IPS-20b (cell line): ENCODE measurements at regions not wholly inside any gene's neighbourhood (a gene's known extent, or its start where the extent isn't known, plus 50 kb on each side); places are given as distances from the start of the nearest gene placed in this dataset.

Source experiments
- H3K27ac ChIP-seq: one replicate; pipeline ENCODE4 v1.5.1; 2013; ENCODE audit warnings: low read length
- H3K27me3 ChIP-seq: 2 replicates; pipeline ENCODE4 v1.6.1; 2013; ENCODE audit warnings: mild to moderate bottlenecking, low read length, inconsistent platforms; ENCODE audit not compliant: insufficient read depth
- H3K36me3 ChIP-seq: 2 replicates; pipeline ENCODE4 v1.6.1; 2013; ENCODE audit warnings: low read depth, mild to moderate bottlenecking, inconsistent platforms, low read length, moderate library complexity; ENCODE audit not compliant: insufficient read depth
- H3K4me1 ChIP-seq: 2 replicates; pipeline ENCODE4 v1.6.1; 2013; ENCODE audit warnings: mild to moderate bottlenecking, control low read depth, inconsistent platforms, low read length, moderate library complexity; ENCODE audit not compliant: insufficient read depth
- H3K4me3 ChIP-seq: 2 replicates; pipeline ENCODE4 v1.5.1; 2013; ENCODE audit warnings: mild to moderate bottlenecking, low read length, inconsistent platforms
- H3K9ac ChIP-seq: 2 replicates; pipeline ENCODE4 v1.6.1; 2013; ENCODE audit warnings: low read depth, mild to moderate bottlenecking, inconsistent platforms, low read length, moderate library complexity
- H3K9me3 ChIP-seq: 2 replicates; pipeline ENCODE4 v1.6.1; 2013; ENCODE audit warnings: mild to moderate bottlenecking, low read depth, low read length, inconsistent platforms; ENCODE audit not compliant: insufficient read depth

DNA sequence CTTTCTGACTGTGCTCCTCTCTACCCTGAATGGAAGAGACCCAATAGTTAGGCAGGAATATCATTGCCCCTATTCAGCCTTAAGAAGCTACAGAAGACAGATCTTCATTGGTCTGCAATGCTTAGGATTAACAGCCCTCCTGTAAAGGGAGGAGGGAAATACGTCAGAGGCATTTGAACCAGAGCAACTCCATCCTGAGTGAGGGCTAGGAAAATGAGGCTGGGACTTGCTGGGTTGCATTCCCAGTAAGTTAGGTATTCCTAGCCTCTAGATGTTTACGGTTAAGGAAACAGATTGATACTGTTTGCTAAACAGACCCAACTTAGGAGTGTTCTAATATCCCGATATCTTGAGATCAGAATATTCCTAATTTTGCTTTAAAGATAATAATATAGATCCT is 63.5 kb downstream of the PCDH18 start:
- no peak overlapping the region for H3K27ac ChIP-seq
- H3K4me1 ChIP-seq: no peaks in the 10 kb centered on the region
- no peaks in the 10 kb centered on the region for H3K27me3 ChIP-seq
- no peaks in the 10 kb centered on the region for H3K36me3 ChIP-seq
- H3K9ac ChIP-seq: no peak overlapping the region
- H3K4me3 ChIP-seq: no peak overlapping the region
- H3K9me3 ChIP-seq: peaks cover 31% of the 10 kb centered on the region

DNA sequence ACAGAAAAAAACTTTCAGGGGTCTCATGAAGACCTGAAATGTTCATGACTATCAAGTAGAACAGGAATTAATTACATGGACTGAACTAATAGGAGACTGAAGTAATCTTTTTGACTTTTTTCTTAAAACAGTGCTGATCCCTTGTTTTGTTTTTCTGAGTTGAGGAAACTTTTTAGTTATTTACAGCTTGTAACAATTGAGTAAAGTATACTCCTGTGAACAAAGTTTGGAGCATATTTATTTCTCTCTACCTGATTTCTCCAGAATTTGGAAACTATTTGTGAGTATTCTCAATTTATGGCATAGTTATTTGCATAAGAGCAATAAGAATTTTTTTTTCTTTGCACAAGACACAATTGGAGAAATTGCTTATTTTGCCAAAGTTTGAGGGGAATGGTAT is 64.8 kb downstream of the PCDH18 start:
- no peak overlapping the region for H3K4me3 ChIP-seq

DNA sequence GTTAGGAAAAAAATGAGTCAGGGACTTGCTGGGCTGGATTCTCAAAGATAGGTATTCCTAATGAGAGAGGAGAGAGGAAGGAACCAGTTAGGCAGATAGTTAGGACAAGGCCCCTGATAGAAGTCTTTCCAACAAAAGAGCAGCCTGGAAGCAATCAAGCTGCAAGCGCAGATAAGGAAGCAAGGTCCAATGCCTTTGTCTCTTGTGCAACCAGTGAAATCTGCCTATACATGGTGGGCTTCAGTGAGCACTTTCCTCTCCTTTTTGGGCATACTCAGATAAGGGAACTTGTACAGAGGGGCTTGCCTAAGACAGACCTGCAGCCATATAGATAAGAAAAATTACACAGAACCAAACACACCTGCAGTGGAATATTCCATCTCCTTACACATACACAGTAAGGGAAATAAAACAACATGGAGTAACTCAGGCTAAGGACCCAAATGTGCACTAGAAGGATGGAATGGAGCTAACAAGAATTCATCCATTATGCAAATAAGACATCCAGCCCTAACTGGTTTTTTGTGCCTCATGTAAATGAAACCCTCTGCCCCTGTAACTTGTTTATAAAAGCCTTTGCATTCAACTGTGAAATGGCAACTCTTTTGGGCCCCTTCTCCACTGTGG is 68.8 kb downstream of the PCDH18 start:
- Histone ChIP-seq H3K27me3 (no peaks in the 10 kb centered on the region), H3K27ac (no peak overlapping the region), H3K4me3 (no peak overlapping the region), H3K9me3 (peaks cover 39% of the 10 kb centered on the region), H3K9ac (no peak overlapping the region), H3K36me3 (no peaks in the 10 kb centered on the region), H3K4me1 (no peaks in the 10 kb centered on the region)

More for the DNA sequence above, 64.8 kb downstream of the PCDH18 start:
- no peaks in the 10 kb centered on the region for H3K4me1 ChIP-seq
- no peak overlapping the region for H3K9ac ChIP-seq
- peaks cover 39% of the 10 kb centered on the region for H3K9me3 ChIP-seq
- H3K27me3 ChIP-seq: no peaks in the 10 kb centered on the region
- no peaks in the 10 kb centered on the region for H3K36me3 ChIP-seq
- H3K27ac ChIP-seq: no peak overlapping the region

DNA sequence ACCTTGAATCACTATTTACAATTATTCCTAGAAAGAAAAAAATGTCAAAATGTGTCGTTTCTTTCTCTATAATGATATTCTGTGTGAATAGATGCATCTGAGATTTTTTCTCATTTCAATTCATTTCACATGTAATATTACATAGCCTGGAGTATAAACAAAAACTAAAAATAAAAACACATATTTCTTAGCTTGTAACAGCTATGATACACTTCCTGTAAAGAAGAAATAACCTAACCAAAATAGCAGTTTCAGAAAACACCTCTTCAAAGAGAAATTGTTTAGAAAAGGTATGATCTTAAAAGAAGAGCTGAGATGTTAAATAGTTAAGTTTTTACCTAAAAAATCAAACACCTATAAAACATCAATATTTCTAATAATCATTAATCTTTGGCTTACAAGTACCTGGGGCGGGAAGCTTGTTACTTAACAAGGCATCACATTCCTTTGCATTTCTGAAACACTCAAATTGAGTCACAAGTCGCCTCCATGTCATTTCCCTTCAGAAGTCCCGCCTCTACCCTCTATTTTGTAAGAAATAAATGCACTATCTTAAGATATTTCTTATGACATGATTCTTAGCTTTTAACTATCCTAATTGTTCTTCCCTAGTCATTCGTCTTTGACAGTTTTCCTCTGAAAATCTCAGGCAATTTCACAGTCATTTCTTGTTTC is 76.5 kb downstream of the PCDH18 start:
- no peaks in the 10 kb centered on the region for H3K9me3 ChIP-seq
- H3K4me1 ChIP-seq: peaks cover 11% of the 10 kb centered on the region

DNA sequence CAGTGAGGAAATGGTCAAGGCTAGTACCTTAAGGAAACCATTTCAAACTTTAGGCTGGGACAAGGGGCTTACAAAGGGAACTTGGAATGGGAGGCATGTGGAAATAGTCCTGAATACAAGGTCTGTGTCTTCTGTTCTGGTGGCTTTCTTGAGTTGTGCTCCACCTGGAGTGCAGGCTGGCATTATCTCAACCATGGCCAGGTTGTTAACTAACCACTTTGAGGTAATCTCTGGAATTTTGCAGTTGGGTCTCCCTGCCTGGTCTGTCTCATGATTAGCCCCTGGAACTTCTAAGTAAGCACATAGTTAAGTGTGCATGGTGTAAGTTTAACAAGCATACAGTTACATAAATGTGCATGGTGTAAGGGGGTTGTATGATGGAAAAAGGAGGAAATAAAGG is 77.5 kb downstream of the PCDH18 start:
- H3K4me3 ChIP-seq: no peak overlapping the region
- no peak overlapping the region for H3K27ac ChIP-seq
- H3K9ac ChIP-seq: no peak overlapping the region
- peaks cover 17% of the 10 kb centered on the region for H3K4me1 ChIP-seq
- H3K27me3 ChIP-seq: no peaks in the 10 kb centered on the region
- no peaks in the 10 kb centered on the region for H3K9me3 ChIP-seq
- no peaks in the 10 kb centered on the region for H3K36me3 ChIP-seq

More for the DNA sequence above, 76.5 kb downstream of the PCDH18 start:
- Histone ChIP-seq H3K27ac (no peak overlapping the region), H3K27me3 (no peaks in the 10 kb centered on the region), H3K36me3 (no peaks in the 10 kb centered on the region), H3K9ac (no peak overlapping the region), H3K4me3 (no peak overlapping the region)

DNA sequence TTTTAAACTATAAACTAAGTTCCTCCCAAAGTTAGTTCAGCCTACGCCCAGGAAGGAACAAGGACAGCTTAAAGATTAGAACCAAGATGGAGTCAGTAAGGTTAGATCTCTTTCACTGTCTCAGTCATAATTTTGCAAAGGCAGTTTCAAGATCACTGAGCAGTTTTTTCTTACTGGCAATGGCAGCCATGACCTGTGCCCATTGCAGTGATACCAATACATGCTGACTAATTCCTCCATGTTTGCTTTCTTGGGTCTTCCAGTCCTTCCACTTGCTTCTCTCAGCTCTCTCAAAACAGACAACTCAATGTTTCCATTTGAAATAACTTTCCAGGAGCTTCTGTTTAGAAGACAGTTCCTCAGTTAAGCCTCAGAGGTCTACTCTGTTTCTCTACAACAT is 79.5 kb downstream of the PCDH18 start:
- Histone ChIP-seq H3K27ac (no peak overlapping the region), H3K4me1 (peaks cover 17% of the 10 kb centered on the region), H3K9me3 (no peaks in the 10 kb centered on the region), H3K27me3 (no peaks in the 10 kb centered on the region), H3K4me3 (no peak overlapping the region), H3K36me3 (no peaks in the 10 kb centered on the region), H3K9ac (no peak overlapping the region)

DNA sequence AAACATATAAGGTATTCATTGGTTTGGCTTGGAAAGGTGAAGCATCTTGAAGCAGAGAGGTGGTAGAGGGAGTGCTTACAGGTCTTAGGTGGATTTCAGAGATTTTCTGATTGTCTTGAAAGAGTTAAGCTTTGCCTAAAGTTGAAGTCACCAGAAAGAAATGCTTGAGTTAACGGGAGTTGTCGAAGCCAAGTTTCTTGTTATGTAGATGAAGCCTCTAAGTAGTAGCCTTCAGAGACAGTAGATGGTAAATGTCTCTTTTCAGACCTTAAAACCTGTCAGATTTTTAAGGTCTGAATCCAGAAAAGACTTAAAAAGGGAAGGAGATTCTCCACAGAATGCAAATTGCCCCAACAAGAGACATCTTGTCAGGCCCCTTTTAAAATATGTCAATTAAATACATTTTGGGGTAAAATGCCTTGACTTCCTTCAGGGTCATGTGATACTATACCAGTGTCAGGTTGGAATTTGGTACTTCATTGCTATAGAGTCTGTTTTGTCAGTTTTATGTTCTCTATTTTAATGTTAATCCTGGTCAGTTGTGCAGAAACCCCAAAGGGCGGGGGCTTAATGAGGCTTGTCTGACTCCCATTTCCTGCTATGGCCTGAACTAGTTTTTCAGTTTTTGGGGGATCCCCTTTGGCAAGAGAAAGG is 81.0 kb downstream of the PCDH18 start:
- Histone ChIP-seq H3K27me3 (no peaks in the 10 kb centered on the region), H3K27ac (no peak overlapping the region), H3K4me1 (peaks cover 17% of the 10 kb centered on the region), H3K36me3 (no peaks in the 10 kb centered on the region), H3K9me3 (no peaks in the 10 kb centered on the region), H3K4me3 (no peak overlapping the region), H3K9ac (no peak overlapping the region)

DNA sequence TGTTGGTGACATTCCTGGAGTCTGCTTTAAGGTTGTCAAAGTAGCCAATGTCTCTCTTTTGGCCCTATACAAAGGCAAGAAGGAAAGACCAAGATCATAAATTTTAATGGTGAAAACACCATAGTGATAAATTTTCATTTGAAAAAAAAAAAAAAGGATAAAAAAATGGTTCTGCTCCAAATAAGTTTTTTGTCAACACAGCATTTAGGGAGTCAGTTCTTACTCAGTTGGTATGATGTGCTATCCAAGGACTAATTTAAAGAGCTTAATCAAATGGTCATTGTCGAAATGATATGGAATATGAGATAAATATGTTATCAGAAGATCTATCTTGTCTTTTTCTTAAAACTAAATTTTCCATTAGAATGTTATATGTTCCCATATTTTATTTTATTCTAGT is 83.9 kb downstream of the PCDH18 start:
- Histone ChIP-seq H3K4me3 (no peak overlapping the region), H3K9ac (no peak overlapping the region), H3K36me3 (no peaks in the 10 kb centered on the region), H3K4me1 (peaks cover 17% of the 10 kb centered on the region; the same call in 1 of the 2 replicates), H3K27ac (no peak overlapping the region), H3K9me3 (no peaks in the 10 kb centered on the region), H3K27me3 (no peaks in the 10 kb centered on the region)

DNA sequence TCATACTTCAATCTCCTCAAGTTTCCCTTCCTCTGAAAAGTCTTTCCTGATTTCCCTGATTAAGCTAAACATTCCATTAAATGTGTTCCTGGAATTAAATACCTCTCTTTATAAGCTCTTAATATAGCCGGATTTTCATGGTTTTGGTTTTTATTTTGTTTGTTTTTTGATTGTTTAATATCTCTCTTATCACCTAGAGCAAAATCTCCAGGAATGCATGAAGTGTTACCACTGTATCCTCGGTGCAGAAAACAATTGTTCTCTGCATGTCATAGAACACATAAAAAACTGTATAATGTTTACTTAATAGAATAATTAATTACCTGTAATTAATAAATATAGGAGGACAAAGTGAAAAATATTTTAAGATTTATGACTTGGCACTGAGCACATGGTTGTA is 86.2 kb downstream of the PCDH18 start:
- Histone ChIP-seq H3K27ac (no peak overlapping the region), H3K9me3 (no peaks in the 10 kb centered on the region), H3K4me1 (peaks cover 8% of the 10 kb centered on the region; the same call in 1 of the 2 replicates), H3K36me3 (no peaks in the 10 kb centered on the region), H3K9ac (no peak overlapping the region), H3K4me3 (no peak overlapping the region), H3K27me3 (no peaks in the 10 kb centered on the region)

DNA sequence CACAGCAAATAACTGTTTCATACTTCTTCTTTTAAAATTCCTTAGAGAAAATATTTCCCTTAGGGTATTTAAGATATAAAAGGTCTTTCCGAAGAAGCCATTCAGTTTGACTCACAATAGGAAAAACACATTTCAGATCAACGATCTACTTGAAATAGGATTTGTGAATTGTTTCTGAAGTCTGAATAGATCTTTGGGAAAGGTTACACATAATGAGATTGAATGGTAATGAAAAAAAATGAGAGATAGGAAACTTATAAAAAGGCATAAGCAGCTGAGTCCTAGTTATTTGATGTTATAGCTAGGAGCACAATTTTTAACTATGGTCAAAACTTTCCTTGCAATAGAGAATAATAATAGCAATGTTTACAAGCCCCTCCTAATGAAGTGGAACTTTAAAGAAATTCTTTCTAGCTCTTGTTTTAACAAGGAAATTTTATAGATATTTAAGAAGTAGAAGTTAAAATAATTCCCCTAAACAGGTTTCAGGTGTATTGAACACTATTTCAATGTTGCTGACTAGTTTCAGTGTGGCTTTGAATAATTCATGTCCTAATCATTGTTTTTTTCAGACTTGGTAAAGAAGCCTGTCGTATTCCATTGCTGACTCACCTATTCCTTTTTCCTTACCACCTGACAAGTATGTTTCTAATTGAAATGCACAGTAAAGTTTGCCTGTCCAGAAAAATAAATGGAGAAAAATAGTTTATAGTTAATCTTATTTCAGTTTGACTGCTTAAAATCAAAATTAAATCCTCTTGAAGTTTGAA is 89.1 kb downstream of the PCDH18 start:
- Histone ChIP-seq H3K9ac (no peak overlapping the region), H3K9me3 (no peaks in the 10 kb centered on the region), H3K27ac (no peak overlapping the region), H3K4me1 (no peaks in the 10 kb centered on the region; the same call in 1 of the 2 replicates), H3K4me3 (no peak overlapping the region), H3K27me3 (no peaks in the 10 kb centered on the region), H3K36me3 (no peaks in the 10 kb centered on the region)

DNA sequence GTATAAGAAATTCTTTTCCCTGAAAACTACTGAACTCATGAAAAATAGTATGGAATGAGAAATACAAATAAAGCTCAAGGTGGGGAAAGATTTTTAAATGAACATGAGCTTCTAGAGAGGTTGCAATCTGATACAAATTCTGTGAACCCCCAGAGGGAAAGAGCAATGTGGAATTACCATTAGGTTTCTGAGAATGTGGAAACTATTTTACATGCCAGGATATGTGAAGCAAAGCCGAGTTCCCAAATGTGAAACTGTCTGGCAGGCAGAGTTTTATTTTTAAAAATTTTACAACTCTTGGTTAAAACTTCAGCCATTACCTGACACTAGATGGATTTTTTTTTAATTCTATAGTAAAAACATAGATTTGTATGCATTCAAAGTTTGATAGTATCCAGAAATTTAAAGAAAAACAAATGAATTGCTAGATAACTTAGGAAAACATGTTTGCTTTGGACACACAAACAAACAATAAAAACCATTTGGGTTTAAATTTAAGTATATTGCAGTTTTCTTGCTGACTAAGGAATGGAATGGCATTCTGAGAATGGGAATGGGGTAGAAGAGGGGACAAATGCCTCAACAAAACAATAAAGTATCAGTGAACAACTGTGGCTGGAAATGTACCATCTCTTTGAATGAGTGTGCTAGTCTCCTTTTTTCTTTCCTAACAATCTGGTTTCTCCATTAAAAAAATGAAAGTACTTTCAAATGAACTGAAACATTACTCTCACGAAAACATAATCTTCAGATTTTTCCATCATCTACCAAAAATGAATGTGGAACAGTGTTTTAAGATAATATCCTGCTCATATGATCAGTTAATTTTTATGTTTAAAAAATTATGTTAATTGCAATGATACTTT is 99.6 kb downstream of the PCDH18 start:
- Histone ChIP-seq H3K9me3 (no peaks in the 10 kb centered on the region), H3K36me3 (no peaks in the 10 kb centered on the region), H3K9ac (no peak overlapping the region), H3K27me3 (no peaks in the 10 kb centered on the region), H3K27ac (no peak overlapping the region), H3K4me3 (no peak overlapping the region), H3K4me1 (no peaks in the 10 kb centered on the region)
